HL-60/S4 (cell line): ENCODE measurements at regions not wholly inside any gene's neighbourhood (a gene's known extent, or its start where the extent isn't known, plus 50 kb on each side); places are given as distances from the start of the nearest gene placed in this dataset.
"Not testable (repeated sequence)": the region's sequence is repeated elsewhere in the genome, so short reads cannot be mapped to it uniquely, and the experiment has no call there.

ENCODE experiments used
- in situ Hi-C: fragments of 300-500 bp; cut with MboI; formaldehyde crosslinking; loops from 2 replicates; pipeline ENCODE4 v1.14.3; 2022; ENCODE audit warnings: low sequenced_read_pairs

DNA sequence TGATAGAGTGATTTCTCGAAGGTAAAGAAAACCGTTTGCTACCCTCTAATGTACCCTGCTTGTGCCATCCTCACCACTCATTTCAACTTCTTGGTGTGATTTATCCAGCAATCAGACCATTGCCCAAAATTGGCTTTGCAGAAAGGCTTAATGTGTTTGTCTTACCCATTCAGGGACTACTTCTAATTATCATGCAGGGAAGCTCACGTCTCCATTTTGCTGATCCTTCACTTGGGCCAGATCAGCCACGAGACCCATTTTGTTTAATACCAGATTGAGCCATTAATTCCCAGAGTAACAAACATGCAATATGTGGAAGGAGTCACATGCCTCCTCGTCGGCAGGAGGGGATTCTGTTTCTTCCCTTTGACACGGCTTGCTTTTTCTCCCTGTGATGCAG, 51.1 kb upstream of the CRY1 start:
- in situ Hi-C loops: loop anchor here (25.0 kb wide), 1 partner anchor 268 kb away; no protein-coding TSS in a partner anchor

DNA sequence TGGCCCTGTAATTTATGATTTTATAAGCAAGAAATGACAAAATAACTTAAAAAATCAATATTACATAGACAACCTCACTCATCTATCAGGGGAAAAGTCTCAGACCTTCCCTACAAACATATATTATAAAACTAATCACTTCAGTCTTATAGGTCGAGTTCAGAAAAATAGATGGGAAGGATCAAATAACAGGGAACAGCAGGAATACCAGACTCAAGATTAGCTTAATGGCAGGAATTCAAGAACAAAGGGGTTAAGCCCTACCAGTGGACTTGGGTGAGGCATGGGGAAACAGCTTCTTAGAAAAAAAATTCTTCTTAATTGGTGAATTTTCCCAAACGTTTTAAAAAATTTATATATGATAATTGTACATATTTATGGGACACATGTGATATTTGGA, 51.6 kb upstream of the CRY1 start:
- in situ Hi-C loops: loop anchor here (25.0 kb wide), 1 partner anchor 267 kb away; no protein-coding TSS in a partner anchor

GRCh38 chr12:107145397-107145796, 52.0 kb upstream of the CRY1 start:
- in situ Hi-C loops: loop anchor here (25.0 kb wide), 1 partner anchor 267 kb away; no protein-coding TSS in a partner anchor

DNA sequence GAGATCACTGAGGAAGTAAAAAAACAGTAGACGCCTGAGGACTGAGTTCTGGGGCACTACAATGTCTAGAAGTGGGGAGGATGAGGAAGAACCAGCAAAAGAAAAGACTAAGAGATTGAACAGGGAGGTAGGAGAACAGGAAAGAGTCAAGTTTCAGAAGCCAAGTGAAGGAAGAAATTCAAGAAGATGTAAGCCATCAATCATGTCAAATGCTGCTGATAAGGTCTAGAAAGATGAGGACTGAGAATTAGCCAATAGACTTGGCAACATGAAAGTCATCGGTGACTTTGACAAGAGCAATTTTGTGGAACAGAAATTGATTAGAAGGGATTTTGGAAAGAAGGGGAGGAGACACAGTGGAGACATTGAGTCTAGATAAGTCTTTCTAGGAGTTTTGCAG, 54.8 kb upstream of the CRY1 start:
- in situ Hi-C loops: loop anchor here (25.0 kb wide), 1 partner anchor 264 kb away; no protein-coding TSS in a partner anchor

DNA sequence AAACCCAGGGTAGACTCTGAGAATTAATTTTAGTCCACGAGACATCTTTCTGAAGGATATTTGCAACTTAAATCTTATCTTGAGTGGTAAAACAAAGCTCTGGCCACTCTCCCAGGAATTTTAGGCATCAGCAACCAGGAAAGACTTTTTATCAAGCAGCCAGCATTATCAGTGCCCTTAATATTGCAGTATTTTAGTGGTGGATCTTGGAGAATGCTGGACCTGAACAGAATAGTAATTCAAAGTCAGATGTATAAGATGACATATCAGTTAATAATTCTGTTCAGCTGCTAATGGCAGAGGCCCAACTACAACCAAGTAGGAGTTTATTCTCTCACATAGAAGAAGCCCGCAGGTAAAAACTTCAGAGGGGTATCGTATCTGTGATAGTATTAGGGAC, 59.0 kb upstream of the CRY1 start:
- in situ Hi-C loops: no loop called here

DNA sequence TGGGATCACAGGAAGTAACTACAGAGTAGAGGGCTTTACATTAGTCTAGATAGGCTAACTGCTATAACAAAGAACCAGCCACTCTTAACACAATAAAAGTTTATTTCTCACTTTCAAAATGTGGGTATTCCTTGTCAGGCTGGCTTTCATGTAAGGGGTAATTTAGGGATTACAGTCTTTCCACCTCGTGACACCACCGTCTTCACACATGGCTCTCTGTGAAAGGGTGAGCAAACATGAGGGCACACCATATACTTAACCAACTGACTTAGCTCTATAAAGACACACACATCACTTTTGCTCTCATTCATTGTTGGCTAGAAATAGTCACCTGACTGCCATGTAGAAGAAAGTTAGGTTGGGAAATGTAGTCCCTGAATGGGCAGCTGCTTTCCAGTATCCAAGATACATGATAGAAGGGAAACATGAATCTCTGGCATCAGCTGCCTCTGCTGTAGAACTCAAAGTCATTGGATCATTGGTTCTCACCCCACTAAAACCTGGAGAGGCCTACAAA, 66.1 kb upstream of the CRY1 start:
- in situ Hi-C loops: no loop called here

GRCh38 chr12:107163413-107163812, 70.1 kb upstream of the CRY1 start:
- in situ Hi-C loops: no loop called here

GRCh38 chr12:107164392-107164791, 71.0 kb upstream of the CRY1 start:
- in situ Hi-C loops: no loop called here

DNA sequence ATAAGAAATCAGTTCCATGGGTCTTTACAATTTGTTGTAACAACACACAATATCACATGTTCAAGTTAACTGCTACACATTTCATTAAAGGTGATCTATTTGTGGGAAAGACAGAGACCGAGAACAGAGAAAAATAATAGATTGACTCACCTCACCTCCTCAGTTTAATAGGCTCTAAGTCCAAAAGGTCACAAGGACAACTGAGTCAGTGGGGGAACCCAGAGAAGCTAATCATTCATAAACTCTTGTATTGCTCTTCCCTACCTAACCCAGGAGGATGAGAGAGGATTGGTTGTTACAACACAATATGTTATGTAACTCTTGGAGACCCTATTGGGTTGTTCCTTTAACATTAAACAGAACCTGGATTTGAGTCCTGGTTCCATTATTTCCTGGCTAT, 72.2 kb upstream of the CRY1 start:
- in situ Hi-C loops: no loop called here

GRCh38 chr12:107167756-107168155, 74.4 kb upstream of the CRY1 start:
- in situ Hi-C loops: no loop called here

- in situ Hi-C loops: no loop called here
Measured at GRCh38 chr12:107169200-107169599, 75.9 kb upstream of the CRY1 start.

DNA sequence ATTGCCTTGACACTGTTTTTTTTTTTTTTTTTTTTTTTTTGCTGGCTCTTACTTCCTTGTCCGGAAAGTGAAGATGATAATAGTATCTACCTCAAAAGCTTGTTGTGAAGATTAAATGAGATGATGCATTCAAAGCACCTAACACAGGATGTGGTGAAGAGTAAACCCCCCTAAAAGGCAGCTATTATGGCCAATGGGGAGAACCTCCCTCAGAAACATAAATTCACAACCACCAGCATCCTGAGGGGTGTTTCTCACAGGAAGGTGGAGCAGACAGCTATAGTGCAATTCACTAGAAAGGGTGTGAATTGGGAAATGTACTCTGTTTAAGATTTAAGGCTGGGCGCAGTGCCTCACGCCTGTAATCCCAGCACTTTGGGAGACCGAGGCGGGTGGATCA, 85.4 kb upstream of the CRY1 start:
- in situ Hi-C loops: no loop called here

GRCh38 chr12:107179871-107180270, 86.5 kb upstream of the CRY1 start:
- in situ Hi-C loops: no loop called here

- in situ Hi-C loops: no loop called here
Measured at GRCh38 chr12:107180272-107180671, 86.9 kb upstream of the CRY1 start.

- in situ Hi-C loops: no loop called here
Measured at GRCh38 chr12:107184359-107184930, 91.1 kb upstream of the CRY1 start.

GRCh38 chr12:107196681-107197080, 103.3 kb upstream of the CRY1 start:
- in situ Hi-C loops: no loop called here

DNA sequence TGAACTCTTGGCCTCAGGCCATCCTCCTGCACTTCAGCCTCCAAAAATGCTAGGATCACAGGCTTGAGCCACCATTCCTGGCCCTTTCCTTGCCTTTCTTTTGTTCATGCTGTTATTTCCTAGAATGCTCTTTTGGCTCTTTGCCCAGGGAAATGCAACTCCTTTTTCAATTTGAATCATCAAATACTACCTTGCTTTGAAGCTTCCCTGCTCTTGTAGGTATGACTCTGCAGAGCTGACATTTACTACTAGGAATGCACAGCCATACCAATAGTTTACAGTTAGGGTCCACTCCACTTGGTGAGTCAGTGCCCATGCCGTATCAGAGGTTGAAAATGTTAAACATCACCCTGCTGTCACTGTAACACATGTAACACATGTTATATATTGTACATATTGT, 107.0 kb upstream of the CRY1 start:
- in situ Hi-C loops: no loop called here

GRCh38 chr12:107207931-107208525, 114.7 kb upstream of the CRY1 start:
- in situ Hi-C loops: no loop called here

DNA sequence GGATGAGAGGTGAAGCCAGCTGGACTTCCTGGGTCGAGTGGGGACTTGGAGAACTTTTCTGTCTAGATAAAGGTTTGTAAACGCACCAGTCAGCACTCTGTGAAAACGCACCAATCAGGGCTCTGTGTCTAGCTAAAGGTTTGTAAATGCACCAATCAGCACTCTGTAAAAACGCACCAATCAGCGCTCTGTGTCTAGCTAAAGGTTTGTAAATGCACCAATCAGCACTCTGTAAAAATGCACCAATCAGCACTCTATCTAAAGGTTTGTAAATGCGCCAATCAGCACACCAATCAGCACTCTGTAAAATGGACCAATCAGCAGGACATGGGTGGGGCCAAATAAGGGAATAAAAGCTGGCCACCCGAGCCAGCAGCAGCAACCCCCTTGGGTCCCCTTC, 116.4 kb upstream of the CRY1 start:
- in situ Hi-C loops: not testable (repeated sequence)

DNA sequence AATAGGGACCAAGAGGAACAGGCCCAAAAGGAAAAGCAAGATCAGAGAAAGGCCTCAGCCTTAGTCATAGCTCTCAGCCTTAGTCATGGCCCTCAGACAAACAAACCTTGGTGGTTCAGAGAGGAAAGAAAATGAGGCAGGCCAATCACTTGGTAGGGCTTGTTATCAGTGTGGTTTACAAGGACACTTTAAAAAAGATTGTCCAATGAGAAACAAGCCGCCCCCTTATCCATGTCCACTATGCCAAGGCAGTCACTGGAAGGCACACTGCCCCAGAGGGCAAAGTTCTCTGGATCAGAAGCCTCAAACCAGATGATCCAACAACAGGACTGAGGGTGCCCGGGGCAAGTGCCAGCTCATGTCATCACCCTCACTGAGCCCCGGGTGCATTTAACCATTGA, 121.0 kb upstream of the CRY1 start:
- in situ Hi-C loops: not testable (repeated sequence)

- in situ Hi-C loops: not testable (repeated sequence)
Measured at GRCh38 chr12:107216411-107216810, 123.1 kb upstream of the CRY1 start.

- in situ Hi-C loops: no loop called here
Measured at GRCh38 chr12:107219301-107219700, 126.0 kb upstream of the CRY1 start.

GRCh38 chr12:107221913-107222312, 128.6 kb upstream of the CRY1 start:
- in situ Hi-C loops: no loop called here
